Fibroblast of lung (primary cell): ENCODE measurements at regions not wholly inside any gene's neighbourhood (a gene's known extent, or its start where the extent isn't known, plus 50 kb on each side); places are given as distances from the start of the nearest gene placed in this dataset.

ENCODE experiments used
- CTCF ChIP-seq, 2 donors: IDR thresholded peaks in 1 of 2; conservative IDR thresholded peaks in 1 of 2; 1 replicate in 1 of 2; 2 replicates in 1 of 2; pipeline ENCODE4 v1.5.1; 2011 to 2012; ENCODE audit warnings: low read length in 2 of 2, control low read depth in 1 of 2, inconsistent platforms in 1 of 2, low read depth in 1 of 2, mild to moderate bottlenecking in 1 of 2
- EZH2 ChIP-seq: IDR thresholded peaks from 2 replicates; pipeline ENCODE4 v1.5.1; 2012; ENCODE audit warnings: low read length, control low read depth, mild to moderate bottlenecking; ENCODE audit errors: missing control alignments

- TF ChIP-seq EZH2, result no peak
- no peak for TF ChIP-seq CTCF (conservative IDR thresholded peaks at IDR 0.05 in 1 of 2, IDR thresholded peaks at IDR 0.05 in 1 of 2; ENCODE audit: low read depth in 1 of 2, low read length in 2 of 2)
These were observed 346.4 kb upstream of the TMEM229A start for GRCh38 chr7:124379296-124379695.
